ENCODE measurements at regions not wholly inside any gene's neighbourhood (a gene's known extent, or its start where the extent isn't known, plus 50 kb on each side); places are given as distances from the start of the nearest gene placed in this dataset.

- TF ChIP-seq SIN3A (IDR thresholded peaks at IDR 0.05; ENCODE audit: low read depth, low read length) (no peak), BCL3 (IDR thresholded peaks at IDR 0.05; ENCODE audit: borderline replicate concordance, insufficient read depth, low read depth, low read length, poor library complexity, severe bottlenecking) (no peak), BACH1 (IDR thresholded peaks at IDR 0.05; ENCODE audit: borderline replicate concordance) (no peak), RUNX3 (IDR thresholded peaks at IDR 0.05; ENCODE audit: low read length) (no peak), DPF2 (IDR thresholded peaks at IDR 0.05) (no peak)
Observed at GRCh38 chr1:73909043-73909562, 288.9 kb downstream of the LRRIQ3 start (continued).

GRCh38 chr1:73907051-73907450 is 290.9 kb downstream of the LRRIQ3 start:
- POLR2A ChIA-PET = no interaction called here
- DNase-seq (ENCODE audit: low read depth, low spot score) (no peak), ATAC-seq (no peak), FAIRE-seq (no peak)
- Histone ChIP-seq H3K27ac (ENCODE audit: control insufficient read depth, insufficient read depth) (no peak overlapping the region), H3K4me2 (ENCODE audit: control insufficient read depth, insufficient read depth) (no peak overlapping the region), H2AFZ (ENCODE audit: control insufficient read depth, low read depth, low read length) (no peak overlapping the region), H3K9me3 (replicated peaks; ENCODE audit: control insufficient read depth, insufficient read depth, low read length) (no peaks in the 10 kb centered on the region), H3K4me1 (ENCODE audit: control insufficient read depth, insufficient read depth, low read length) (no peaks in the 10 kb centered on the region), H3K9ac (ENCODE audit: control insufficient read depth, insufficient read depth, low read length) (no peak overlapping the region), H3K27me3 (replicated peaks in 1 of 2; ENCODE audit: control insufficient read depth in 2 of 2, insufficient read depth in 2 of 2, low read length in 1 of 2) (no peaks in the 10 kb centered on the region), H3K4me3 (no peak overlapping the region), H4K20me1 (ENCODE audit: control insufficient read depth, insufficient read depth) (no peaks in the 10 kb centered on the region), H3K36me3 (ENCODE audit: control insufficient read depth in 2 of 2, insufficient read depth in 2 of 2, low read length in 1 of 2) (no peaks in the 10 kb centered on the region), H3K79me2 (ENCODE audit: control insufficient read depth, insufficient read depth, low read length) (no peaks in the 10 kb centered on the region)
- SMC1A ChIA-PET (ENCODE audit: uncharacterized antibody, unreplicated experiment) = no interaction called here
- WGBS (ENCODE audit: insufficient coverage, insufficient replicate concordance, low lambda C conversion rate, missing lambda C conversion rate) = 0% methylated on average over 1 of the region's 1 CpG
- BruUV-seq (replicated peaks) = no TSS peak
- RAD21 ChIA-PET (ENCODE audit: unreplicated experiment) = no interaction called here
- CTCF ChIA-PET = no interaction called here
- TF ChIP-seq NFYA (IDR thresholded peaks at IDR 0.05; ENCODE audit: borderline replicate concordance, low read depth, low read length) (no peak), TCF12 (IDR thresholded peaks at IDR 0.05; ENCODE audit: low read depth, low read length) (no peak)
- intact Hi-C loops (cut with micrococcal nuclease; ENCODE audit: unreplicated experiment) = no loop called here
- in situ Hi-C loops (cut with MboI) = no loop called here
